ENCODE measurements at regions not wholly inside any gene's neighbourhood (a gene's known extent, or its start where the extent isn't known, plus 50 kb on each side); places are given as distances from the start of the nearest gene placed in this dataset.

GRCh38 chr10:44066527-44067255, 318.2 kb downstream of the CXCL12 start:
- FAIRE-seq (no peak), DNase-seq (ENCODE audit: insufficient read length, low spot score) (no peak)

DNA sequence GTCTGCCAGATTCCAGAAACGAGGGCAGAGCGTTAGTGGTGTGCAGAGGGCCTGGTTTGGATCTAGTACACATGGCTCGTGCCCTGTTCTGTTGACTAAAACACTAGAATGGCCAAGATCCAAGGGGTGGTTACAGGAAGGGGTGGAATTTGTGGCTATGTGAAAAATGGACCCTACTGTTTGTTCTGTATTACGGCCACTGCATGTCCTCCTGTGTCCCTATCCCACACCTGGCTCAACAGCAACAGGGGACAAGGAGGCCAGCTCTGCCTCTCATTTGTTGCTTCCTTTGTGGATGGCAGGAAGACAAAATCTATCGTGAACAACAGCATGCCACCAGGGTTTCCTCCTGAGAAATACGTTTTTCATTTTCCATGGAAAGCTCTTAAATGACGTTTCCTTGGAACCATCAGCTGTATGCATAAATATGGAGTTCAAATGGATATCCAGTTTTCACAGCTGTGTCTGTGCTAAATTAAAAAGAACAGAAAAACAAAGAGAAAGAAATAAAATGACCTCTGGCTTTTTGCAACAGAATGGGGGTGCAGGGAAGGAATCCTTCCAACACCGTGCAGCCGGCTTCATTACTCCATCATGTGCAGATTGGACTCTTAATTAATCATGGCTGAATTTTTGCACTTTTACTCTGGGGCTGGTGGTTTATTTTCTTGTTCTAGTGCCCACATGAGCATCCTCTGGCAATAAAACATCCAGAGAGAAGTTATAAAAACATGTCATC, 318.9 kb downstream of the CXCL12 start:
- FAIRE-seq (no peak), DNase-seq (ENCODE audit: insufficient read length, low spot score) (no peak)

DNA sequence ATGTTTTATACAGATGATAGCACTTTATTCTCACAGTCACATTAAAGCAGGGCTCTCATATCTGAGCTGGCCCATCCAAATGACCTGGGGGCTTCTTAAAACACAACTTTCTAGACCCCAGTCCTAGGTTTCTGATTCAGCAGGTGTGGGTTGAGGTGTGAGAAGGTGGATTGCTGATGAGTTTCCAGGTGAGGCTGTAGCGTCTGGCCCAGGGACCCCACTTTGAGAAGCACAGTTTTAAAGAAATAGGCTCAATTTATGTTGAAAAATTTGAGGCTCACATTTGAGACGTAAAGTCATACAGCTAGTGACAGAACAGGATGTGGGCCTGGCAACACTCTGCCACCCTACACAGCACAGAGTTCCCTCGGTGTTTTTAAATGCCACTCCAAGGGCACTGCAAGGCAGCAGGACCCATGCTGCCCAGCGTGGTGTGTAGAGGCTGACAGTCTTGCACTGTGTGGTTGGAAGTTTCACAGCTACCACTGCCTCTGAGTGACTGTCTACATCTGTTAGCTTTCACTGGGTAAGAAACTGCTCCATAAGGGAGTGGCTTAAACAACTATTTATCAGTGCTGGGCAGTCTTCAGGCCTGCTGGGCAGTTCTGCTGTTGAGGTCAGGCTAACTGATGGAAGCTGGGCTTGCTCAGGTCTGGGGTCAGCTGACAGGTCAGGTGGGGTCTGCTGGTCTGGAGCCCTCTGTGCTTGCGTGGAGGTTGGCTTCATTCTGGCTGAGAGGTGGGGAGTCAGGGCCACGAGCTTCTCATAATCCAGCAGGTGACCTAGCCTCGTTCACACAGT, 319.7 kb downstream of the CXCL12 start:
- DNase-seq (ENCODE audit: insufficient read length, low spot score) (no peak), FAIRE-seq (no peak)

- DNase-seq (ENCODE audit: insufficient read length, low spot score): no peak
- FAIRE-seq: peak; percentile 4
These were observed 320.6 kb downstream of the CXCL12 start for GRCh38 chr10:44064317-44064716.

DNA sequence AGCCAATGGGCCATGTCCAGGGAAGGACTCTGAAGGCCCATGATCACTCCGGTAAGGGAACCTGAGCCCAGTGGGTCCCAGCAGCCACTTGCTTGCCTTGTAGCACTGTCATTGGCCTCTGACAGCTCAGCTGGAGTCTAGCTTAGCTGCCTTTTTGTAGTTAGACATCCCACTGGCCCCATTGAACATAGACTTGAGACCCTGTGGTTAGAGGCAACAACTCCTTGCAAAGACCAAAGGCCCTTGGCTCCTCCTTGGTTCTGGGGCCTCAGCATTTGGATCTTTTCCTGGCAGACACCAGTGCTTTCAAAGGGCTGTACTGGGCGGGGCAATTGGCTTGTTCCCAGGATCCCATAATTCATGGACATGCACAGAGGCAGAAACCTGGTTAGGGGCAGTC, 321.2 kb downstream of the CXCL12 start:
- no peak for DNase-seq (ENCODE audit: insufficient read length, low spot score)
- no peak for FAIRE-seq

DNA sequence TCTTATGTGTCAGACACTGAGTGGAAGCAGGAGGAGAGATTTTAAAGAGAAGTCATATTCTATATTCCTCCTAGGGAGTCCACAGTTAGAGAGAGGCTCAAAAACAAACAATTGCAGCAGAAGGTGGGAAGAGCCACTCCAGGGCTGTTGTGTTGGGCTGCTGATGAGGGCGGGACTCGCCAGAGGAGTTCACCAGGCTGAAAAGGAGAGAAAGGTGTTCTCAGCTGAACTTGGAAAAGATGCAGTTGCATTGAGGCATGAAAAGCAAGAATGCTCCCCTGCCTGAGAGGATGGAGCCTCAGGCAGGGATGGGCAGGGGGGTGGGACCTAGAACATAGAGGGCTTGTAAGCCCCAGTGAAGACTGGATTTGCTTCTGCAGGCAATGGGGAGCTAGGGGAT, 324.2 kb downstream of the CXCL12 start:
- DNase-seq (ENCODE audit: insufficient read length, low spot score) (no peak), FAIRE-seq (no peak)

DNA sequence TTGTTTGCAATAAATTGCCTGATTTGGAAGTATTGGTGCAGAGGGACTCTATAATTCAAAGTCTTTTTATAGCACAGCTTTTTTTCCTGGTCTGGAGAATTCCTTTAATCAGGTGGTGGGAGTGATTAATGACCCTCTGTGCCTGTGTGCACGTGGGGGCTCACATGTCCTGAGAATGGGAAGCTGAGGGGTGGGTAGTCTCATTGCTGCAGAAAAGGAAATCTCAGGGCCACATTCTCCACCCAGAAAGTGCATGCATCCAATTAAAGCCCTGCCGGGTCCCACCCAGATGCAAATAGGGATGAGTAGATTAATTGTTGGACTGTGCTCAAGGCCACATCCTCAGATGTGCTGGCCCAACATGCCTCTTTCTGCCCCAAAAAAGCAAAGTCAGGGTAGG, 324.7 kb downstream of the CXCL12 start:
- no peak for DNase-seq (ENCODE audit: insufficient read length, low spot score)
- FAIRE-seq: no peak

DNA sequence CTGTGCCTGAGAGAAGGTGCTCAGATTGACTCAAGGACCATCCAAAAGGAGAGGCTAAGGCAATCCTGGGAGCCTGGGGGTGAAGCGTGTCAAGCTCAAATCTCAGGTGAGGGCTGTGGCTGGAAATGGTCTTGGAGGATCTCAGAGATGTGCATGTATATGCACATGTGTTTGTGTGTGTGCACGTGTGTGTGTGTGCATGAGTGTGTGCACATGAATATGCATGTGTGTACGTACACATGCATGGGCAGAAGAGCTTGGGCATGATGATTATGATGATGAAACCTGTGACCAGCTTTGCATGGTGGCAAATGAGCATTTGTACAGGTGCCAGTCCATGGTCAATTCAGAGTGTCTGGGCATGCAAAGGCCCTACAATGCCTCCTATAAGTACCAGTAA, 326.6 kb downstream of the CXCL12 start:
- DNase-seq (ENCODE audit: insufficient read length, low spot score): no peak
- FAIRE-seq: peak; percentile 13

GRCh38 chr10:44056967-44057805, 327.7 kb downstream of the CXCL12 start:
- FAIRE-seq (no peak), DNase-seq (ENCODE audit: insufficient read length, low spot score) (no peak)

DNA sequence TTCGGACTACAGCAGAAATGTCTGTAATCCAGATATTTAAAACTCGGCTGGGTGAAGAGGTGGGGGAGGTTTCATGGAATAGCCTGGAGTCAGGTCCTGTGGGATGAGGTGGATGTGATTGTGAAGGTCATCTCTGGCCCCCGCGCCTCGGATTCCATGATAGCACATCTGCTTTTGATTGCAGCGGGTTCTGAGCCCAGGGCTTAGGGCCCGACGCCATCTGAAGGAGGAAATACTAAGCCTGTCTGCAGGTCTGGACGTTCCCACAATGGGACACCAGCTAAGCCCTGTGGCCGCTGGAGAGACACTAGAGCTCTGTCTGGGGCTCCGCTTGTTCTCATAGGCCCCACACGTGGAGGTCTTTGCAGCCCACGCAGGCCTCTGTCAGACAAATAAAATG, 328.7 kb downstream of the CXCL12 start:
- no peak for DNase-seq (ENCODE audit: insufficient read length, low spot score)
- no peak for FAIRE-seq

GRCh38 chr10:44054046-44054445, 330.9 kb downstream of the CXCL12 start:
- FAIRE-seq (no peak), DNase-seq (ENCODE audit: insufficient read length, low spot score) (no peak)

DNA sequence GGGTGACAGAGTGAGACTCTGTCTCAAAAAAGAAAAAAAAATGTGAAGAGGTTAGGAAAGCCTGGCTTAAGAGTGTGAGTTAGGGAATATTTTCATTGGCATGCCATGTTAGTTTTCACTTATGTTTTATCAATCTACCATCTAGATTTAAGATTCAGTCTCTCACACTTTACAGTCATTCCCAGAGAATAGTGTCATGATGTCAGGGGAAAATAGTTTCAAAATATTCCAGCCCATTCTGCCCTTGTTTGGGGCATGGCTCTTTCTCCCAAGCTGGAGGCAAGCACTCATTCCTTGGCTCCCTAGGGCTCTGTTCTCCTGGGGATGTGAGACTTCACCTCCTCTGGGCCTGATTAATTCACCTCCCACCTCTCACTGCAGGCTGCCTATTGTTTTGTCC, 331.5 kb downstream of the CXCL12 start:
- DNase-seq (ENCODE audit: insufficient read length, low spot score) (no peak), FAIRE-seq (no peak)

DNA sequence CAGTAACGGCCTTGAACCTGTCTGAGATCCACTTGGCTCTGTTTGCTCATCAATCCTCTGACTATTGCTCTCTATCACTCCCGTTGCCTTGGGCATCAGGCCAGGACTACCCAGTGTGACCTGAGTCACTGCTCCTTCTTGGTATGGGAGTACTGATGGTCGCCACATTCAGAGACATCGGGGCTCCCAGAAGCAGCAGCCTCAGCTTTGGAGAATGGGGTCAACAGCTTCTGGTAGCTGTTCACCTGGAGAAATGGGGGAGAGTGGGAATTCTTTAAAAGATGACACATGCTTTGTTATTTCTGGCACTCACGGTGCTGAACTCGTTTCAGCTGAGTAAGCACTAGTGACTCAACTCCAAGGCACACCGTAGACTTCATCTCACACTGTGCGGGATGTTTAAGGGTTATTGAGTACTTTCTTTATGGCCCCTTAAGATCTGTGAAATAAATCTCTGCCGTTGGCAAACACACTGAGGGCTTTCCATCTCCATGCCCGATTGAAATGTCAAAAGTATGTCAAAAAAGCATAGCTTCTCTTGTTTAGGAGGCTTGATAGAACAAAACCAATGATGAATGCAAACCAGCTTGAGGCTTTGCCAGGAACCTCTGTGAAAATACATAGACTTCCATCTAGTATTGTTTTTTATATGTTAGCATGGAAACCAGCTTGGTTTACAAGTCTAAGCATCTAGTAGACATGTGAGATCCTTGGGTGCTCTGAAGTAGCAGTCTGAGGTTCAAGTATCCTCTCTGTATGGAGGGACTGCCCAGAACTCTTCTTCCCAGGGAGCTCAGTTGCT, 333.1 kb downstream of the CXCL12 start:
- DNase-seq (ENCODE audit: insufficient read length, low spot score) (peak; percentile 50), FAIRE-seq (peak; percentile 76)

DNA sequence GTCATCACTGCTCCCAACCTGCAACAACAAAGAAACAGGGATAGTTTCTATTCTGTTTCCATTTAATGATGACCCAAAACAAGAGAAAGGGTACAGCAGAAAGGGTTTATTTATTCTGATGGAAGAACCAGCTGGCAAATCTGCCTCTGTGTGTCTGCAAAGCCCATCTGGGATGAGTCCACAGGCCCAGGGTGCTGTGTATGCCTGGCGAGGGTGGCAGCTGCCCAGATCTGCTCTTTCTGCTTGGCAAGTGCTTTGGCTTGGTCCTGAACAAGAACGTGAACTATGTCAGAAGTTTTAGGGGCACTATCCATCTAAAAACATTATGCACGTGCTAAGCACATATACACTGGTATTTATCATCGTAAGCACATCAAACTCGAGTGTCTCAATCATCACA, 333.8 kb downstream of the CXCL12 start:
- DNase-seq (ENCODE audit: insufficient read length, low spot score) (no peak), FAIRE-seq (no peak)

GRCh38 chr10:44049301-44050015, 335.4 kb downstream of the CXCL12 start:
- FAIRE-seq (no peak), DNase-seq (ENCODE audit: insufficient read length, low spot score) (no peak)

- FAIRE-seq (peak; percentile 66), DNase-seq (ENCODE audit: insufficient read length, low spot score) (no peak)
These were observed 337.5 kb downstream of the CXCL12 start for GRCh38 chr10:44047361-44047760.

GRCh38 chr10:44046605-44047004, 338.3 kb downstream of the CXCL12 start:
- FAIRE-seq (no peak), DNase-seq (ENCODE audit: insufficient read length, low spot score) (no peak)

GRCh38 chr10:44045020-44045419, 339.9 kb downstream of the CXCL12 start:
- DNase-seq (ENCODE audit: insufficient read length, low spot score) (no peak), FAIRE-seq (no peak)

DNA sequence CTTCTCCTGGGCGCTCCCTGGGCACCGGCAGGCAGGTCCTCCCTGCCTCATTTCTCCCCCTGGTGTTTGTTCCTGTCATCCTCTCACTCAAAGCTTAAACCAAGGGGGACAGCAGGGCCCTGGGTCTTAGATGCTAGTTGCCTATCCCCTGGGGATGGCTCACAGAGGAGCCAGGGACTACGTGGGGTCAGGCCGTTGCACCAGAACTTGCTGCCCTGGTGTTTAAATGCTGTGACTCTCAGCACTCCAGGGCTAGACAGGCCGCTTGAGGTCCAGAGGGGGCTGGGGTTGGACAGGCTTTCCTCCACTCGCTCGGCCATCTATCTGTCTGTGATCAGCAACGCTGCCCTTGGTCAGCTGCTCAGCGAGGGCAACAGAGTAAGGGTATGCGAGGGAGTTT, 340.3 kb downstream of the CXCL12 start:
- FAIRE-seq: peak; percentile 54
- no peak for DNase-seq (ENCODE audit: insufficient read length, low spot score)
